ENCODE measurements at regions not wholly inside any gene's neighbourhood (a gene's known extent, or its start where the extent isn't known, plus 50 kb on each side); places are given as distances from the start of the nearest gene placed in this dataset.

- H3K4me3 ChIP-seq (ENCODE audit: low read depth, low read length), result no peak overlapping the region
- TF ChIP-seq CTCF (IDR thresholded peaks at IDR 0.05; ENCODE audit: borderline replicate concordance, insufficient read depth, low read depth, low read length), result no peak
Observed at GRCh38 chr4:103324811-103325210, 126.7 kb upstream of the CENPE start.

DNA sequence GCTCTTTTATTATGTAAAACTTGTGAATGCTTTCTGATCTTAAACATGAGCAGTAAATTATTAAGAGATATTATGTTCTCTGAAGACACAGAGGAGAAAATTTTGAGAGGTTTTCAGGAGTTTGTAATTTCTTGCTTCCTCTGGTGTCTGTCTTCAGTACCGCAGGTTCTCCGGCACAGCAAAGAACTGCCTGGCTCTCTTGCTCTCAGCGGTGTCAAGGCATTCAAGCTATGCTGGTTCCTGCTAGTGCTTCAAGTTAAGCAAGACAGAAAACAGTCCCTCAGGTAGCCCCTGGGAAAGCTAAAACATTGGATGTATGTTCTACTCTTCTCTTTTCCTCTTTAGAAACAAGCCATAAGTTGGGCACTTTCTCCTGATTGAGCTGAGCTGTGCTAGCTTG lies 120.2 kb upstream of the CENPE start:
- TF ChIP-seq CTCF (IDR thresholded peaks at IDR 0.05; ENCODE audit: borderline replicate concordance, insufficient read depth, low read depth, low read length), result no peak
- H3K4me3 ChIP-seq (ENCODE audit: low read depth, low read length), result no peak overlapping the region

DNA sequence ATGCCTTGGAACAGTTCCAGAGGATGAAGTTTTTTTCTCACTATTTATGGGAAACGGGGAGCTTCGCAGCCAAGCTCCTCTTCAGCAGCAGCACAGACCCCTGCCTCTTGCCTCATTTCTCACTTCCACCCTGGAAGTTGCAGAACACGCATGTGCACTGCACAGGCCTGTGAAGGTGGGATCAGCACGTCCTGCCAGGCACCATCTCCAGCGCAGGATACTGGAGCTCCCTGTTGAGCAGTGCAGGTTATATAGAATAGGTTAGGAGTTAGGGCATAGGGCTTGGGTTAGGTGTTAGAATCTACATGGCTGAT lies 110.1 kb upstream of the CENPE start:
- no peak for TF ChIP-seq CTCF (IDR thresholded peaks at IDR 0.05; ENCODE audit: borderline replicate concordance, insufficient read depth, low read depth, low read length)
- H3K4me3 ChIP-seq (ENCODE audit: low read depth, low read length), result no peak overlapping the region

DNA sequence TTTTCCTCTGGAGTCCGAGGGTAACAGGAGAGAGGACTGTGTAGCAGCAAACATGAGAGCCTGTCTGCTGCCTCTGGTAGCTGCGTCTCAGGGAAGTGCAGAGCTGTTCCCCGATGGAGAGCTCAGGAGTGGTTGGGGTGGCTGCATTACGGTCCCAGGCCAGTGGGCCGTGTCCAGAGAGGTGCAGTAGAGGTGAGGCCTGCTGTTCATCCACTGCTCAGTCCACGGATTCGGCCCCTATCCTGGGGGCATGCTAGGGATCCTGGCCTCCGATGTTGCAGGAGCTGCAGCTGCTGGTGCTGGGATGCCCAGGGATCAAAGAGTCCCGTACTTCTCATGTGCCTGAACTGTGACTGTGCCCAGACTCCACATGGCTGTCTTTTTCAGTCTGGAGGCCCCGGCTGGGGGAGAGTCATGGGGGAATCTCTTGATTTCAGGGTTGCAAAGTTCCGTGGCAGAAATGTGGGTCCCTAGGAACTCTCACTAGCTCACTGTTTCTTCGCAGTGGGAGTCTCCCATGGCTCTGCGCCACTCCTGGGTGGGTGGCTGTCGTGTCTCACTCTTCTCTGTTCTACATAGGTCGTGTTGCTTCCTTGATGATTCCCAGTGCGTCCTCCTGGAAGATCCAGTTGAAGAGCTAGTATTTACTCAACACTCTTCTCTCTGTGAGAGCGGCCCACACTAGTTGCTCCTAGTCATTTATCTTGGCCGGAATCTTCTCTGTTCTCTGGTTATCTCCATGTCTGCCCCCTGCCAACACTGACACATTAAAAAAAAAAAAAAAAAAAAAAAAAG lies 109.5 kb upstream of the CENPE start:
- H3K4me3 ChIP-seq (ENCODE audit: low read depth, low read length), result no peak overlapping the region
- no peak for TF ChIP-seq CTCF (IDR thresholded peaks at IDR 0.05; ENCODE audit: borderline replicate concordance, insufficient read depth, low read depth, low read length)

DNA sequence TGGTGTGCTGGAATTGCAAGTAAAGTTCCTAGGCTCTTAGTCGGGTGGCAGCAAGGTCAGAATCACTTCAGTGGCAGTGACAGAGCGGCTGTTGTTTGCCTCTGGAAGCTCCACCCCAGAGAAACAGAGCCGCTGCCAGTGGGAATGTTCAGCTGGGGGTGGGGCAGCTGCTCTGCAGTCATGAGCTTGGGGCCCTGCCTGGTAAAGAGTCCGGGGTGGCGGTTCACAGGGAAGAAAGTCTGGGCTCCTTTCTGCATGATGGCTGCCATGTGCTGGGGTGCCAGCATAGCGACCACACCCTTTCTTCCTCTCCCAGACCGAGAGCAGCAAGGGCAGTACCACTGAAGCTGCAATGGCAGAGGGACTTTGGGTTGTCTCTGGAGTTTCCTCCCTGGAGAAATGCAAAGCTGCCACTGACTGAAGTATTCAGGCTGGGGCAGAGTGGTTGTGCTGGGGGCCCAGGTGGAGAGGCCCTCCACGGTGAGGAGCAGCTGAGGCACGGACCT lies 108.8 kb upstream of the CENPE start:
- TF ChIP-seq CTCF (IDR thresholded peaks at IDR 0.05; ENCODE audit: borderline replicate concordance, insufficient read depth, low read depth, low read length), result no peak

DNA sequence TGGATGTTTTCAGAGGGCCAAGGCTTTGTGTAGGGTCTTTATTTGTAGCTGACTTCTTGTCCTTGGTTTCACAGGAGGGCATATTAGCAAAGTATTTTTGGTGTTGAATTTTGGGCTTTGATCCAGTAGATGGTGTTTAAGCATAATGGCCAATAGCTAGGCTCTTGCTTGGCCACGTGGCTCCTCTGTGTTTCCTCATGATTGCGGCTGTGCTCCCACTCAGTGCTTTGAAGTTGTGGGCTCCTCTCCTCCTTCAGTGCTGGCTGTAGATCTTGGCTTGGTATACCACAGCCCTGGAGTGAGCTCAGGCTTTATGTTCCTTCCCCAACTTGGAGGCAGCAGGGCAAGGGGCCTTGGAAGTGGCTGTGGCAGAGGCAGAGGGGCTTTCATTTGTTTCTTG lies 107.2 kb upstream of the CENPE start:
- TF ChIP-seq CTCF (IDR thresholded peaks at IDR 0.05; ENCODE audit: borderline replicate concordance, insufficient read depth, low read depth, low read length), result no peak

More for the DNA sequence above, 108.8 kb upstream of the CENPE start:
- no peak overlapping the region for H3K4me3 ChIP-seq (ENCODE audit: low read depth, low read length)

GRCh38 chr4:103303011-103303410 lies 104.9 kb upstream of the CENPE start:
- no peak for TF ChIP-seq CTCF (IDR thresholded peaks at IDR 0.05; ENCODE audit: borderline replicate concordance, insufficient read depth, low read depth, low read length)
- no peak overlapping the region for H3K4me3 ChIP-seq (ENCODE audit: low read depth, low read length)

More for the DNA sequence above, 107.2 kb upstream of the CENPE start:
- no peak overlapping the region for H3K4me3 ChIP-seq (ENCODE audit: low read depth, low read length)

Measured in GM12875 (cell line).